ENCODE measurements at regions not wholly inside any gene's neighbourhood (a gene's known extent, or its start where the extent isn't known, plus 50 kb on each side); places are given as distances from the start of the nearest gene placed in this dataset.

DNA sequence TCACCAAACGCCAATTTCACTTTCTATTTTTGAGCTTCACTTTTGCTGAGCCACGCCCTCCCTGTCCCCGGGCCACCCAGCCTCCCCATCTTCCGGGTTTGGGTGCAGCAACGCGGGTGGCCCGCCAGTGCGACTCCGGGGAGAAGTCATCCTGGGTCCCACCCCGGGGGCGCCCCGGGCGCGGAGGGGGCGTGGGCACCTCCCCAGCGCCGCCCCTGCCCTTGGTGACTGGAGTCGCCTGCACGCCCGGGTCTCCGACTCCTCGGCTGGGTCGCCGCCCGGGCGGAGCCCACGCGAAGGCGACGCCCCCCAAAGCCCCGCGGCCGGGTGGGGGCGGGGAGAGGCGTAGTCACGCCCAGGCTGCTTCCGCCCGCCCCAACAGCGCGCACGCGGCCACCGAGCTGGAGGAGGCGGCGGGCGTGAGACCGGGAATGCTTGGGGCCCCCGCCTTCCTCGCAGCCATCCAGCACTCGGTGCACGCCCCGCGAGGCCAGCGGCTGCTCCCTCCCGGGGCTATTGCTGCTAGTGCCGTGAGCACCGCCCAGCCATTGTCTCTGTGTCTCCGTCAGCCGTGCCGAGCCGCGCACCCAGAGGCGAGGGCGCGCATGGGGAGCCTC is 362.1 kb upstream of the AMELY start:
- Histone ChIP-seq H3K36me3 (ENCODE audit: control insufficient read depth in 3 of 3, insufficient read depth in 3 of 3, low read length in 3 of 3) (no peaks in the 10 kb centered on the region), H3K27ac (ENCODE audit: low read depth, low read length) (no peak overlapping the region), H3K4me3 (ENCODE audit: low read length in 3 of 3) (peak overlapping the region in 2 of 3 donors; percentile 60 to 67), H3K4me1 (ENCODE audit: control insufficient read depth in 3 of 3, insufficient read depth in 3 of 3, low read length in 3 of 3) (no peaks in the 10 kb centered on the region), H3K27me3 (ENCODE audit: control insufficient read depth in 3 of 3, insufficient read depth in 3 of 3, low read length in 3 of 3) (no peaks in the 10 kb centered on the region), H3K9ac (ENCODE audit: low read depth in 1 of 3, low read length in 3 of 3) (peak overlapping the region in 2 of 3 donors; percentile 69 to 72), H3K9me3 (ENCODE audit: control insufficient read depth in 3 of 3, low read length in 3 of 3) (no peaks in the 10 kb centered on the region)

DNA sequence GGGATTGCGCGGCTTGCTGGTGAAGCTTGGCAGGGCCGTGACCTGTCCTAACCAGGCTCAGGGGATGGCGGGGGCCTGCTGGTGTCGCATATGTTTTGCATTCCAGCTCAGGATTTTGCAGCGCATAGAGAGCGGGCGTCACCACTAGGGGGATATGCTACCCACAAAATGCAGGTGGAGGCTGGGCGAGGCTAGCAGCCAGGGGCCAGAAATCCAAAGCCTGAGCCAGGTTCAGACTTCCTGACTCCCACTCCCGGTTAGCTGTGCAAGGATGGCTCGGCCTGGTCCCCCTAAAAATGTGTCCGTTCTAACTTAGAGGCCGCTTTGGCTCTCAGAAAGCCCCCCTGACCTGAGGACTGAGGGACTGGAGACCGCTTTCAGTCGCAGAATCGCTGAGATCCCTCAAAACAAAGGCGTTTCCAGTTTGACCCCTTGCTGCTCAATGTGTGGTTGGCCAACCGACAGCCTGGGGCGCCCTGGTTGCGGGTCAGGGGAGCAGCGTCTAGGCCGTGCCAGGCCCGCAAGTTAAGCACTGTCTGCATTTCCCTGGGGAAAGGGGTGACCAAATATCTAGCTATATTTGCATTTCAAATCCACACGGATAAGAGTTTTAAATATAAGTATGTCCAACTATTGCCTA is 361.1 kb upstream of the AMELY start:
- H3K4me1 ChIP-seq (ENCODE audit: control insufficient read depth in 3 of 3, insufficient read depth in 3 of 3, low read length in 3 of 3), result no peaks in the 10 kb centered on the region
- peak overlapping the region in 2 of 3 donors; percentile 41 to 67 for H3K4me3 ChIP-seq (ENCODE audit: low read length in 3 of 3)
- no peak overlapping the region for H3K27ac ChIP-seq (ENCODE audit: low read depth, low read length)
- H3K27me3 ChIP-seq (ENCODE audit: control insufficient read depth in 3 of 3, insufficient read depth in 3 of 3, low read length in 3 of 3), result no peaks in the 10 kb centered on the region
- H3K9me3 ChIP-seq (ENCODE audit: control insufficient read depth in 3 of 3, low read length in 3 of 3), result no peaks in the 10 kb centered on the region
- peak overlapping the region in 1 of 3 donors; percentile 20 for H3K9ac ChIP-seq (ENCODE audit: low read depth in 1 of 3, low read length in 3 of 3)
- no peaks in the 10 kb centered on the region for H3K36me3 ChIP-seq (ENCODE audit: control insufficient read depth in 3 of 3, insufficient read depth in 3 of 3, low read length in 3 of 3)

DNA sequence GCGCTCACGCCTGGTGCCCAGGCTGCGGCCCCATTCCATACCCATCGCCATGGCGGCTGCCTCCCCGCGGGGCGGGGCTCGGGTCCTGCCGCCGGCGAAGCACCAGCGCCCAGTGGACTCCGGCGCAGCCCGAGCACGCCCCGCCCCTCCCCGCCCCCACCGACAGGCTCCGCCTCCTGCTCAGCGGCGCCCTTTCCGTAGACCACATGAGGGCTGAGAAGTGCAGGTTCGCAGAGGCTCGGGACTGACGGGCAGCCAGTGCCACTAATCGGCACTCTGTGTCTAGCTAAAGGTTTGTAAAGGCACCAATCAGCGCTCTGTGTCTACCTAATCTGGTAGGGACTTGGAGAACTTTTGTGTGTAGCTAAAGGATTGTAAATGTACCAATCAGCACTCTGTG is 352.2 kb upstream of the AMELY start:
- H3K27me3 ChIP-seq (ENCODE audit: control insufficient read depth in 3 of 3, insufficient read depth in 3 of 3, low read length in 3 of 3), result no peaks in the 10 kb centered on the region
- H3K27ac ChIP-seq (ENCODE audit: low read depth, low read length), result no peak overlapping the region
- no peak overlapping the region for H3K4me3 ChIP-seq (ENCODE audit: low read length in 3 of 3)
- H3K9me3 ChIP-seq (ENCODE audit: control insufficient read depth in 3 of 3, low read length in 3 of 3), result no peaks in the 10 kb centered on the region
- no peaks in the 10 kb centered on the region for H3K4me1 ChIP-seq (ENCODE audit: control insufficient read depth in 3 of 3, insufficient read depth in 3 of 3, low read length in 3 of 3)
- no peak overlapping the region for H3K9ac ChIP-seq (ENCODE audit: low read depth in 1 of 3, low read length in 3 of 3)
- no peaks in the 10 kb centered on the region for H3K36me3 ChIP-seq (ENCODE audit: control insufficient read depth in 3 of 3, insufficient read depth in 3 of 3, low read length in 3 of 3)

DNA sequence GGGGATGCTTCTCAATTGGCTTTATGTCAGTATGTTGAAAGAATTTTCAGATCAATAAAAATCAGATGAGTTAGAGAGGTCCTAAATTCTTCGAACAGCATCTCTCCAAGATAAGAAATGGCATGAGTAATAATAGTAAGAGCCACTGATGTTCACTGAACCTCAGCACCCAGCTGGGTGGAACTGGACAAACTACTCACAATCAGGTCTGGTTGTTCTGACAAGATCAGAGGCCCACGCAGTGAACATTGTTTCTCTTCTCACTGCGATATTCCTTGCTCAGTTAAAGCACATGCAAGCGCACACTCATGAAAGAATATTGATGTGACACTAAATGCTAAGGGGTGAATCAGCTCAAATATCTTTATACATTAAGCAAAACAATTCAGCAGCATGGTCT is 351.0 kb upstream of the AMELY start:
- Histone ChIP-seq H3K4me3 (ENCODE audit: low read length in 3 of 3) (no peak overlapping the region), H3K9me3 (ENCODE audit: control insufficient read depth in 3 of 3, low read length in 3 of 3) (no peaks in the 10 kb centered on the region), H3K4me1 (ENCODE audit: control insufficient read depth in 3 of 3, insufficient read depth in 3 of 3, low read length in 3 of 3) (no peaks in the 10 kb centered on the region), H3K27ac (ENCODE audit: low read depth, low read length) (no peak overlapping the region), H3K36me3 (ENCODE audit: control insufficient read depth in 3 of 3, insufficient read depth in 3 of 3, low read length in 3 of 3) (no peaks in the 10 kb centered on the region), H3K27me3 (ENCODE audit: control insufficient read depth in 3 of 3, insufficient read depth in 3 of 3, low read length in 3 of 3) (no peaks in the 10 kb centered on the region), H3K9ac (ENCODE audit: low read depth in 1 of 3, low read length in 3 of 3) (no peak overlapping the region)

- Histone ChIP-seq H3K4me1 (ENCODE audit: control insufficient read depth in 3 of 3, insufficient read depth in 3 of 3, low read length in 3 of 3) (no peaks in the 10 kb centered on the region), H3K9ac (ENCODE audit: low read depth in 1 of 3, low read length in 3 of 3) (no peak overlapping the region), H3K36me3 (ENCODE audit: control insufficient read depth in 3 of 3, insufficient read depth in 3 of 3, low read length in 3 of 3) (no peaks in the 10 kb centered on the region), H3K27me3 (ENCODE audit: control insufficient read depth in 3 of 3, insufficient read depth in 3 of 3, low read length in 3 of 3) (no peaks in the 10 kb centered on the region), H3K4me3 (ENCODE audit: low read length in 3 of 3) (no peak overlapping the region), H3K27ac (ENCODE audit: low read depth, low read length) (no peak overlapping the region), H3K9me3 (ENCODE audit: control insufficient read depth in 3 of 3, low read length in 3 of 3) (no peaks in the 10 kb centered on the region)
Measured at GRCh38 chrY:7261254-7261653, 349.7 kb upstream of the AMELY start.

DNA sequence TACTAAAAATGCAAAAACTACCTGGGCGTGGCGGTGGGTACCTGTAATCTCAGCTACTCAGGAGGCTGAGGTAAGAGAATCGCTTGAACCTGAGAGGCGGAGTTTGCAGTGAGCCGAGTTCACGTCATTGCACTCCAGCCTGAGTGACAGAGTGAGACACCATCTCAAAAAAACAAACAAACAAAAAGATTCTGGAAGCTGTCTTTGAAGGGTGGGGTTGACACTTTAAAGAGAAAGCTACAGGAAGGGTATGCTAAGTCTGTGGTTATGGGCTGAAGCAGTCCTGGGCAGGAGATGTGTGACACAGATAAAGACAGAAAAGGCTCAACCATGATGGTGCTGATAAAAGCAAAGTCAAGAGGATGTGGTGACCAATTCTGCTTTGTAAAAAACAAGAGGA is 328.5 kb upstream of the AMELY start:
- Histone ChIP-seq H3K36me3 (ENCODE audit: control insufficient read depth in 3 of 3, insufficient read depth in 3 of 3, low read length in 3 of 3) (no peaks in the 10 kb centered on the region), H3K4me1 (ENCODE audit: control insufficient read depth in 3 of 3, insufficient read depth in 3 of 3, low read length in 3 of 3) (no peaks in the 10 kb centered on the region), H3K27ac (ENCODE audit: low read depth, low read length) (no peak overlapping the region), H3K9ac (ENCODE audit: low read depth in 1 of 3, low read length in 3 of 3) (no peak overlapping the region), H3K4me3 (ENCODE audit: low read length in 3 of 3) (no peak overlapping the region), H3K27me3 (ENCODE audit: control insufficient read depth in 3 of 3, insufficient read depth in 3 of 3, low read length in 3 of 3) (no peaks in the 10 kb centered on the region), H3K9me3 (ENCODE audit: control insufficient read depth in 3 of 3, low read length in 3 of 3) (no peaks in the 10 kb centered on the region)

GRCh38 chrY:7211971-7212370 is 300.4 kb upstream of the AMELY start:
- Histone ChIP-seq H3K27ac (ENCODE audit: low read depth, low read length) (no peak overlapping the region), H3K36me3 (ENCODE audit: control insufficient read depth in 3 of 3, insufficient read depth in 3 of 3, low read length in 3 of 3) (no peaks in the 10 kb centered on the region), H3K27me3 (ENCODE audit: control insufficient read depth in 3 of 3, insufficient read depth in 3 of 3, low read length in 3 of 3) (no peaks in the 10 kb centered on the region), H3K9ac (ENCODE audit: low read depth in 1 of 3, low read length in 3 of 3) (no peak overlapping the region), H3K4me1 (ENCODE audit: control insufficient read depth in 3 of 3, insufficient read depth in 3 of 3, low read length in 3 of 3) (no peaks in the 10 kb centered on the region), H3K9me3 (ENCODE audit: control insufficient read depth in 3 of 3, low read length in 3 of 3) (no peaks in the 10 kb centered on the region), H3K4me3 (ENCODE audit: low read length in 3 of 3) (no peak overlapping the region)

DNA sequence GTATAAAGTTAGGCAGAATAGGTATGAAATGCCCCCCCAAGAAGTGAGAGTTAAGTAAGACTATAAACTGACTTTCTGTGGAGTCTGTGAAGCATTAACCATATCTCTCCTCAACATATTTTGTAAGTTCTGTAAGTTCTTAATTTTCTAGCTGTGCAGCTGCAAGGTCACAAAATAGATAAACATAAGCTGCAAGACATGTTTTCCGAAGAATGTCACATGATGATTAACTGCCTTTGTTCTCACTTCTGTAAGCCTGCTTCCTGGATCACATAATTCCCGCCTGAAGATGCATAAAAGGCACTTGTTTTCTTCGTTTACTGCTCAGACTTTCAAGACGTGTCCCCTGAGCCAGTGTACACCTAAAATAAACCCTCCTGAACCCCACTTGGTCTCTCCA is 292.9 kb upstream of the AMELY start:
- Histone ChIP-seq H3K36me3 (ENCODE audit: control insufficient read depth in 3 of 3, insufficient read depth in 3 of 3, low read length in 3 of 3) (no peaks in the 10 kb centered on the region), H3K4me3 (ENCODE audit: low read length in 3 of 3) (no peak overlapping the region), H3K27ac (ENCODE audit: low read depth, low read length) (no peak overlapping the region), H3K27me3 (ENCODE audit: control insufficient read depth in 3 of 3, insufficient read depth in 3 of 3, low read length in 3 of 3) (no peaks in the 10 kb centered on the region), H3K9me3 (ENCODE audit: control insufficient read depth in 3 of 3, low read length in 3 of 3) (no peaks in the 10 kb centered on the region), H3K4me1 (ENCODE audit: control insufficient read depth in 3 of 3, insufficient read depth in 3 of 3, low read length in 3 of 3) (no peaks in the 10 kb centered on the region), H3K9ac (ENCODE audit: low read depth in 1 of 3, low read length in 3 of 3) (no peak overlapping the region)

GRCh38 chrY:7182591-7182990 is 271.0 kb upstream of the AMELY start:
- Histone ChIP-seq H3K27ac (ENCODE audit: low read depth, low read length) (no peak overlapping the region), H3K9ac (ENCODE audit: low read depth in 1 of 3, low read length in 3 of 3) (no peak overlapping the region), H3K4me3 (ENCODE audit: low read length in 3 of 3) (no peak overlapping the region), H3K27me3 (ENCODE audit: control insufficient read depth in 3 of 3, insufficient read depth in 3 of 3, low read length in 3 of 3) (no peaks in the 10 kb centered on the region), H3K36me3 (ENCODE audit: control insufficient read depth in 3 of 3, insufficient read depth in 3 of 3, low read length in 3 of 3) (no peaks in the 10 kb centered on the region), H3K9me3 (ENCODE audit: control insufficient read depth in 3 of 3, low read length in 3 of 3) (no peaks in the 10 kb centered on the region), H3K4me1 (ENCODE audit: control insufficient read depth in 3 of 3, insufficient read depth in 3 of 3, low read length in 3 of 3) (no peaks in the 10 kb centered on the region)

GRCh38 chrY:7177631-7178030 is 266.1 kb upstream of the AMELY start:
- H3K9ac ChIP-seq (ENCODE audit: low read depth in 1 of 3, low read length in 3 of 3), result no peak overlapping the region
- no peak overlapping the region for H3K4me3 ChIP-seq (ENCODE audit: low read length in 3 of 3)
- H3K27ac ChIP-seq (ENCODE audit: low read depth, low read length), result no peak overlapping the region
- no peaks in the 10 kb centered on the region for H3K36me3 ChIP-seq (ENCODE audit: control insufficient read depth in 3 of 3, insufficient read depth in 3 of 3, low read length in 3 of 3)
- H3K27me3 ChIP-seq (ENCODE audit: control insufficient read depth in 3 of 3, insufficient read depth in 3 of 3, low read length in 3 of 3), result no peaks in the 10 kb centered on the region
- no peaks in the 10 kb centered on the region for H3K4me1 ChIP-seq (ENCODE audit: control insufficient read depth in 3 of 3, insufficient read depth in 3 of 3, low read length in 3 of 3)
- H3K9me3 ChIP-seq (ENCODE audit: control insufficient read depth in 3 of 3, low read length in 3 of 3), result no peaks in the 10 kb centered on the region

Measured in skeletal muscle tissue (tissue), 3 donors.